Left lung (tissue), 4 donors: ENCODE measurements at regions not wholly inside any gene's neighbourhood (a gene's known extent, or its start where the extent isn't known, plus 50 kb on each side); places are given as distances from the start of the nearest gene placed in this dataset.

ENCODE experiments used
- ATAC-seq: fragments of 200-7000 bp; cut with Tn5 transposase; one replicate; pipeline ENCODE4 v1.9.1; 2020; ENCODE audit warnings: moderate library complexity
- DNase-seq, 4 donors: peaks; one replicate each; pipeline ENCODE4 v3.0.0-alpha.2; 2013 to 2020
- H3K27ac ChIP-seq, 2 donors: fragments of 200-600 bp; sonication (generic) in 1 of 2; one replicate each; pipeline versions ENCODE4 v1.5.0 to v1.8.0; 2020 to 2021
- H3K27me3 ChIP-seq, 2 donors: fragments of 200-600 bp; sonication (generic) in 1 of 2; one replicate each; pipeline versions ENCODE4 v1.5.0 to v1.8.0; 2020 to 2021
- H3K36me3 ChIP-seq, 2 donors: fragments of 200-600 bp; sonication (generic) in 1 of 2; one replicate each; pipeline versions ENCODE4 v1.5.0 to v1.8.0; 2020 to 2021
- H3K4me1 ChIP-seq, 2 donors: fragments of 200-600 bp; one replicate each; pipeline ENCODE4 v1.8.0; 2021
- H3K4me3 ChIP-seq, 2 donors: fragments of 200-600 bp; sonication (generic) in 1 of 2; one replicate each; pipeline versions ENCODE4 v1.5.0 to v1.8.0; 2020 to 2021; ENCODE audit warnings: mild to moderate bottlenecking in 1 of 2
- H3K9me3 ChIP-seq, 2 donors: fragments of 200-600 bp; sonication (generic) in 1 of 2; one replicate each; pipeline versions ENCODE4 v1.5.0 to v1.8.0; 2020 to 2021
- intact Hi-C, 2 donors: fragments of 100-400 bp; cut with DNase I; formaldehyde crosslinking; loops; one replicate each; pipeline versions ENCODE4 v1.11.2 to v1.14.2; 2022
- TF ChIP-seq, protein P1 (sequence below), 2 donors: fragments of 200-600 bp; sonication (generic) in 1 of 2; IDR thresholded peaks; one replicate each; pipeline versions ENCODE4 v1.5.0 to v1.8.0; 2021; ENCODE audit warnings: antibody characterized with exemption in 2 of 2
- donor health status: DM: no; HTN: yes; CAD: no.
- donor health status: DM: no; HTN: no; CAD: no.

- TF ChIP-seq, protein P1, sequence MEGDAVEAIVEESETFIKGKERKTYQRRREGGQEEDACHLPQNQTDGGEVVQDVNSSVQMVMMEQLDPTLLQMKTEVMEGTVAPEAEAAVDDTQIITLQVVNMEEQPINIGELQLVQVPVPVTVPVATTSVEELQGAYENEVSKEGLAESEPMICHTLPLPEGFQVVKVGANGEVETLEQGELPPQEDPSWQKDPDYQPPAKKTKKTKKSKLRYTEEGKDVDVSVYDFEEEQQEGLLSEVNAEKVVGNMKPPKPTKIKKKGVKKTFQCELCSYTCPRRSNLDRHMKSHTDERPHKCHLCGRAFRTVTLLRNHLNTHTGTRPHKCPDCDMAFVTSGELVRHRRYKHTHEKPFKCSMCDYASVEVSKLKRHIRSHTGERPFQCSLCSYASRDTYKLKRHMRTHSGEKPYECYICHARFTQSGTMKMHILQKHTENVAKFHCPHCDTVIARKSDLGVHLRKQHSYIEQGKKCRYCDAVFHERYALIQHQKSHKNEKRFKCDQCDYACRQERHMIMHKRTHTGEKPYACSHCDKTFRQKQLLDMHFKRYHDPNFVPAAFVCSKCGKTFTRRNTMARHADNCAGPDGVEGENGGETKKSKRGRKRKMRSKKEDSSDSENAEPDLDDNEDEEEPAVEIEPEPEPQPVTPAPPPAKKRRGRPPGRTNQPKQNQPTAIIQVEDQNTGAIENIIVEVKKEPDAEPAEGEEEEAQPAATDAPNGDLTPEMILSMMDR (IDR thresholded peaks at IDR 0.05), result no peak
- Histone ChIP-seq H3K27me3 (no peaks in the 10 kb centered on the region), H3K4me3 (no peak overlapping the region), H3K27ac (no peak overlapping the region), H3K4me1 (no peaks in the 10 kb centered on the region), H3K9me3 (no peaks in the 10 kb centered on the region), H3K36me3 (no peaks in the 10 kb centered on the region)
- DNase-seq, result peak in 1 of 4 donors; percentile 63
- ATAC-seq, result no peak
- intact Hi-C loops, result no loop called here
Observed at GRCh38 chr1:55860798-55861519, 645.8 kb upstream of the USP24 start.

DNA sequence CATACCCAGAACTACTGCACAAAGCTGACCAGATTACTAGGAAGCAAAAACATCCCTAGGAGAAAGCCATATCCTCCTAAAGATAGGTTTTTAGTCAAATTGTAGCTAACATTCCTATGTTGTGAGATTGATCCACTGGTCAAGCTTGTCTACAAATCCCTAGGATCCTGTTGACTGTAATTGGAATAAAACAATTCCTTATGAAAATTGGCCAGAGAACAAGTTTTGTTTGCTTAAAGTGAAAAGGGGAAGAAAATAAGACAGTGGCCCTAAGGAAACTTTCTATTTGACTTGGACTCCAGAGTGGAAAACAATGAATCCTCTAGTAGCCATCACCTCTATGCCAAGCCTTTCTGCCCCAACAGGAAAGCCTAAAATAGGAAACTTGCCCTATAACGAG lies 645.2 kb upstream of the USP24 start:
- H3K36me3 ChIP-seq, result no peaks in the 10 kb centered on the region
- TF ChIP-seq, protein P1 (IDR thresholded peaks at IDR 0.05), result no peak
- ATAC-seq (no peak), DNase-seq (no peak)
- H3K27ac ChIP-seq, result no peak overlapping the region
- H3K4me1 ChIP-seq, result no peaks in the 10 kb centered on the region
- intact Hi-C loops, result no loop called here
- no peaks in the 10 kb centered on the region for H3K27me3 ChIP-seq
- H3K4me3 ChIP-seq, result no peak overlapping the region
- H3K9me3 ChIP-seq, result no peaks in the 10 kb centered on the region

DNA sequence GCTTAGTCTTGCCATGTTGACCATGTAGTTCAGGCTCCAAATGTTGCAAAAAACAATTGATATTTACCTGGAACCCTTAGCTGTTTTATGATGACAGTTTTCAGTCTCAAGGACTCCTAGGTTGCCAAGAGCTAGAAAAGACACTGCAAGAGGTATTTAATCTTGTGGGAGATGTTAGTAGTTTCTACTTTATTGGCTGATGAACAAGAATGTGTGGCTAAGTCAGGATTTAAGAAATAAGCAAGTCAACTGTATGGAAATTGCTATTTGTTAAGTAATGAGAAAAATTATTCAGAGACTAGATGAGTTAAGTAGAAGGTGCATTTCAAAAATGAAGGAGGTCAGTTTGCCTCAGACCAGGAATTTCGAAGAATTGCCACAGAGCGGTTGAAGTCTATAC lies 639.7 kb upstream of the USP24 start:
- ATAC-seq (no peak), DNase-seq (no peak)
- intact Hi-C loops, result no loop called here
- no peak overlapping the region for H3K4me3 ChIP-seq
- H3K27ac ChIP-seq, result no peak overlapping the region
- H3K4me1 ChIP-seq, result no peaks in the 10 kb centered on the region
- H3K9me3 ChIP-seq, result no peaks in the 10 kb centered on the region
- TF ChIP-seq, protein P1 (IDR thresholded peaks at IDR 0.05), result no peak
- no peaks in the 10 kb centered on the region for H3K36me3 ChIP-seq
- H3K27me3 ChIP-seq, result no peaks in the 10 kb centered on the region

DNA sequence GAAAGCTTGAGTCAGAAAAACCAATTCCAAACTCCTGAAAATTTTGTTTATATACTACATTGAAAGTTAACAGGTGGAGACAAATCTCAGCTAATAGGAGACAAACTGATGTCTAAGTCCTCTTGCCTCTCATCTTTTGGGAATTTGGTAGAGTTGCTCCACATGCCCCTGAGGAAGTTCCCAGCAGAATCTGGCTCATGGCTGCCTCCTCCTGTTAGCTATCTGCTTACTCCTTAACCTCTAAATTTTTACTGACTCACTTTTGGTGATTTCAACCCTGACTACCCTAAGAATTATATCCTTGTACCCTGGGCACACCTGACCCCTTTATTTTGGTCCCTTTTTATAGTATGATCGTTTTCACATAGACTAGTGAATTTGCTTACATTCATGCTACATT lies 633.7 kb upstream of the USP24 start:
- Histone ChIP-seq H3K4me3 (no peak overlapping the region), H3K27me3 (no peaks in the 10 kb centered on the region), H3K9me3 (no peaks in the 10 kb centered on the region), H3K27ac (no peak overlapping the region), H3K36me3 (no peaks in the 10 kb centered on the region), H3K4me1 (no peaks in the 10 kb centered on the region)
- TF ChIP-seq, protein P1 (IDR thresholded peaks at IDR 0.05), result no peak
- no peak for DNase-seq
- ATAC-seq, result no peak
- intact Hi-C loops, result no loop called here

- intact Hi-C loops, result no loop called here
- DNase-seq (peak in 2 of 4 donors; percentile 22 to 33), ATAC-seq (no peak)
- Histone ChIP-seq H3K4me3 (no peak overlapping the region), H3K27me3 (no peaks in the 10 kb centered on the region), H3K9me3 (no peaks in the 10 kb centered on the region), H3K27ac (no peak overlapping the region), H3K36me3 (no peaks in the 10 kb centered on the region), H3K4me1 (no peaks in the 10 kb centered on the region)
- TF ChIP-seq, protein P1 (IDR thresholded peaks at IDR 0.05), result no peak
Observed at GRCh38 chr1:55846051-55846450, 630.9 kb upstream of the USP24 start.
